Endothelial cell of umbilical vein (primary cell): ENCODE measurements at regions not wholly inside any gene's neighbourhood (a gene's known extent, or its start where the extent isn't known, plus 50 kb on each side); places are given as distances from the start of the nearest gene placed in this dataset.

ENCODE experiments used
- CTCF ChIP-seq, 2 donors: IDR thresholded peaks; 1 replicate in 1 of 2; 2 replicates in 1 of 2; pipeline ENCODE4 v1.5.1; 2011; ENCODE audit warnings: low read length in 2 of 2, mild to moderate bottlenecking in 2 of 2, moderate library complexity in 2 of 2, control low read depth in 1 of 2, inconsistent platforms in 1 of 2, low read depth in 1 of 2; ENCODE audit not compliant: insufficient read depth in 1 of 2; ENCODE audit errors: extremely low read depth in 1 of 2
- EZH2 ChIP-seq: IDR thresholded peaks from 2 replicates; pipeline ENCODE4 v1.6.1; 2012; ENCODE audit warnings: borderline replicate concordance, low read depth, mild to moderate bottlenecking, moderate library complexity, low read length, inconsistent platforms; ENCODE audit not compliant: severe bottlenecking
- JUN ChIP-seq: IDR thresholded peaks from 2 replicates; pipeline ENCODE4 v1.6.1; 2011; ENCODE audit warnings: borderline replicate concordance, low read depth; ENCODE audit not compliant: insufficient read length, insufficient read depth
- MYC ChIP-seq: IDR thresholded peaks from one replicate; pipeline ENCODE4 v1.6.1; 2011; ENCODE audit warnings: mild to moderate bottlenecking, low read depth, low read length
- POLR2A ChIP-seq: IDR thresholded peaks from 2 replicates; pipeline ENCODE4 v1.6.1; 2012; ENCODE audit warnings: low read depth, mild to moderate bottlenecking, control low read depth, low read length
- POLR2AphosphoS5 ChIP-seq: IDR thresholded peaks from 2 replicates; pipeline ENCODE4 v1.6.1; 2012; ENCODE audit warnings: low read depth, mild to moderate bottlenecking, control low read depth, low read length, moderate library complexity; ENCODE audit not compliant: insufficient read depth

- no peak for TF ChIP-seq POLR2A
- no peak for TF ChIP-seq CTCF (IDR thresholded peaks at IDR 0.05; ENCODE audit: extremely low read depth in 1 of 2, insufficient read depth in 1 of 2, low read depth in 1 of 2, low read length in 2 of 2)
- TF ChIP-seq EZH2 = no peak
- no peak for TF ChIP-seq JUN
- no peak for TF ChIP-seq POLR2AphosphoS5
- TF ChIP-seq MYC = no peak
Measured at GRCh38 chr4:130197946-130198345, 1102.0 kb downstream of the C4orf33 start.
